Calu3 (cell line): ENCODE measurements at regions not wholly inside any gene's neighbourhood (a gene's known extent, or its start where the extent isn't known, plus 50 kb on each side); places are given as distances from the start of the nearest gene placed in this dataset.

Experiments used
- BruUV-seq: library from RNA; stranded (reverse); fragments of 400-500 nt; replicated peaks from 2 replicates; lab custom pipeline; 2021; lab: Mats Ljungman, UMichigan
- CTCF ChIA-PET: fragments of 300-600 bp; sonication (Branson Sonifier 250); formaldehyde crosslinking; loops from one replicate; lab custom pipeline; 2022; ENCODE audit warnings: antibody characterized with exemption; lab: Charles Lee
- DNase-seq: peaks from one replicate; pipeline ENCODE4 v3.0.0; 2022
- H3K27ac Mint-ChIP-seq: one replicate; pipeline ENCODE4 v1.8.0; 2022; ENCODE audit warnings: mixed read lengths; ENCODE audit not compliant: unreplicated experiment
- H3K27me3 Mint-ChIP-seq: one replicate; pipeline ENCODE4 v1.8.0; 2022; ENCODE audit warnings: mixed read lengths; ENCODE audit not compliant: unreplicated experiment
- H3K36me3 Mint-ChIP-seq: one replicate; pipeline ENCODE4 v1.8.0; 2022; ENCODE audit warnings: mild to moderate bottlenecking, moderate library complexity, mixed read lengths; ENCODE audit not compliant: insufficient read depth, unreplicated experiment
- H3K4me1 Mint-ChIP-seq: one replicate; pipeline ENCODE4 v1.8.0; 2022; ENCODE audit warnings: mild to moderate bottlenecking, low read depth, mixed read lengths; ENCODE audit not compliant: unreplicated experiment
- H3K4me3 Mint-ChIP-seq: one replicate; pipeline ENCODE4 v1.8.0; 2022; ENCODE audit warnings: mild to moderate bottlenecking, low read depth, moderate library complexity, mixed read lengths; ENCODE audit not compliant: unreplicated experiment
- H3K9me3 Mint-ChIP-seq: one replicate; pipeline ENCODE4 v1.8.0; 2022; ENCODE audit warnings: low read depth, mixed read lengths; ENCODE audit not compliant: unreplicated experiment
- CTCF ChIP-seq: fragments of 200-600 bp; IDR thresholded peaks from one replicate; pipeline ENCODE4 v1.8.0; 2022; ENCODE audit warnings: antibody characterized with exemption; ENCODE audit not compliant: unreplicated experiment
- intact Hi-C: fragments of 100-400 bp; cut with micrococcal nuclease; formaldehyde crosslinking; loops from one replicate; pipeline ENCODE4 v1.10.0; 2022; ENCODE audit not compliant: unreplicated experiment

- H3K36me3 Mint-ChIP-seq, result no peaks in the 10 kb centered on the region
- no peak for TF ChIP-seq CTCF
- no peaks in the 10 kb centered on the region for H3K9me3 Mint-ChIP-seq
- peaks cover 37% of the 10 kb centered on the region for H3K27me3 Mint-ChIP-seq
- H3K27ac Mint-ChIP-seq, result no peak overlapping the region
- CTCF ChIA-PET, result no interaction called here
- intact Hi-C loops, result loop anchor here (10.0 kb wide), 1 partner anchor 177 kb away; no protein-coding TSS in a partner anchor
- no peak for DNase-seq
- no TSS peak for BruUV-seq
- H3K4me1 Mint-ChIP-seq, result no peaks in the 10 kb centered on the region
- H3K4me3 Mint-ChIP-seq, result no peak overlapping the region
Observed at GRCh38 chr9:7298123-7298522, 501.5 kb downstream of the DMAC1 start.

GRCh38 chr9:7297521-7297920 is 502.1 kb downstream of the DMAC1 start:
- no peak for DNase-seq
- Mint-ChIP-seq H3K4me3 (no peak overlapping the region), H3K36me3 (no peaks in the 10 kb centered on the region), H3K27ac (no peak overlapping the region), H3K4me1 (no peaks in the 10 kb centered on the region), H3K9me3 (no peaks in the 10 kb centered on the region), H3K27me3 (peaks cover 31% of the 10 kb centered on the region)
- CTCF ChIA-PET, result no interaction called here
- BruUV-seq, result no TSS peak
- no peak for TF ChIP-seq CTCF
- intact Hi-C loops, result loop anchor here (10.0 kb wide), 1 partner anchor 177 kb away; no protein-coding TSS in a partner anchor

- no peaks in the 10 kb centered on the region for H3K36me3 Mint-ChIP-seq
- CTCF ChIA-PET, result no interaction called here
- no peak overlapping the region for H3K27ac Mint-ChIP-seq
- no peak for DNase-seq
- H3K9me3 Mint-ChIP-seq, result no peaks in the 10 kb centered on the region
- intact Hi-C loops, result loop anchor here (10.0 kb wide), 1 partner anchor 182 kb away; no protein-coding TSS in a partner anchor
- no TSS peak for BruUV-seq
- TF ChIP-seq CTCF, result no peak
- H3K4me3 Mint-ChIP-seq, result no peak overlapping the region
- no peaks in the 10 kb centered on the region for H3K4me1 Mint-ChIP-seq
- H3K27me3 Mint-ChIP-seq, result peaks cover 29% of the 10 kb centered on the region
Observed at GRCh38 chr9:7293091-7293490, 506.5 kb downstream of the DMAC1 start.

- no peaks in the 10 kb centered on the region for H3K9me3 Mint-ChIP-seq
- no peak overlapping the region for H3K4me3 Mint-ChIP-seq
- H3K27me3 Mint-ChIP-seq, result peaks cover 33% of the 10 kb centered on the region
- intact Hi-C loops, result loop anchor here (10.0 kb wide), 1 partner anchor 185 kb away; no protein-coding TSS in a partner anchor
- CTCF ChIA-PET, result no interaction called here
- no peak for DNase-seq
- BruUV-seq, result no TSS peak
- no peaks in the 10 kb centered on the region for H3K4me1 Mint-ChIP-seq
- TF ChIP-seq CTCF, result no peak
- no peak overlapping the region for H3K27ac Mint-ChIP-seq
- H3K36me3 Mint-ChIP-seq, result no peaks in the 10 kb centered on the region
Observed at GRCh38 chr9:7289773-7290172, 509.8 kb downstream of the DMAC1 start.
